ENCODE measurements at regions not wholly inside any gene's neighbourhood (a gene's known extent, or its start where the extent isn't known, plus 50 kb on each side); places are given as distances from the start of the nearest gene placed in this dataset.

DNA sequence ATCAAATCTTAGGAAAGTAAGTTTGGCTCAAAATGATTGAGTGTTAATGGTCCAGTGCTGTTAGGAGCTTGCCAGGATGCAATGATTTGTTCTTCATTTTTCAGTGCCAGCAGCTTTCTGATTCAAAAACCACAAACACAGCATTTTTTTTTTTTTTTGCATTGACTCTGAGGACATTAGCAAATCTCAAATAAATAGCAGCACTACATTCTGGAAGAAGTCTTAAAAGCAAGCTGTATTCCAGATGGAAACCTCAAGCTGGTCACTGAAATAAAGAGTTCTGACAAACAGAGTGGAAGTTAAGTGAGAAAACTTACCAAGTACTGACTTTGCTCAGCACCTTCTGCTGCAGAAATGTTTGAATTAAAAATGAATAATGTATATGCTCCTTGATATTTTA lies 1653.1 kb upstream of the CDH9 start:
- Histone ChIP-seq H3K4me1 (no peaks in the 10 kb centered on the region), H3K36me3 (no peaks in the 10 kb centered on the region), H3K9me3 (no peaks in the 10 kb centered on the region), H3K27me3 (ENCODE audit: low read depth) (no peaks in the 10 kb centered on the region), H3K4me3 (no peak overlapping the region), H3K27ac (no peak overlapping the region)
- no peak for DNase-seq
- intact Hi-C loops (cut with DNase I), result no loop called here
- TF ChIP-seq, protein P1, sequence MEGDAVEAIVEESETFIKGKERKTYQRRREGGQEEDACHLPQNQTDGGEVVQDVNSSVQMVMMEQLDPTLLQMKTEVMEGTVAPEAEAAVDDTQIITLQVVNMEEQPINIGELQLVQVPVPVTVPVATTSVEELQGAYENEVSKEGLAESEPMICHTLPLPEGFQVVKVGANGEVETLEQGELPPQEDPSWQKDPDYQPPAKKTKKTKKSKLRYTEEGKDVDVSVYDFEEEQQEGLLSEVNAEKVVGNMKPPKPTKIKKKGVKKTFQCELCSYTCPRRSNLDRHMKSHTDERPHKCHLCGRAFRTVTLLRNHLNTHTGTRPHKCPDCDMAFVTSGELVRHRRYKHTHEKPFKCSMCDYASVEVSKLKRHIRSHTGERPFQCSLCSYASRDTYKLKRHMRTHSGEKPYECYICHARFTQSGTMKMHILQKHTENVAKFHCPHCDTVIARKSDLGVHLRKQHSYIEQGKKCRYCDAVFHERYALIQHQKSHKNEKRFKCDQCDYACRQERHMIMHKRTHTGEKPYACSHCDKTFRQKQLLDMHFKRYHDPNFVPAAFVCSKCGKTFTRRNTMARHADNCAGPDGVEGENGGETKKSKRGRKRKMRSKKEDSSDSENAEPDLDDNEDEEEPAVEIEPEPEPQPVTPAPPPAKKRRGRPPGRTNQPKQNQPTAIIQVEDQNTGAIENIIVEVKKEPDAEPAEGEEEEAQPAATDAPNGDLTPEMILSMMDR (IDR thresholded peaks at IDR 0.05), result no peak
- ATAC-seq, result no peak

DNA sequence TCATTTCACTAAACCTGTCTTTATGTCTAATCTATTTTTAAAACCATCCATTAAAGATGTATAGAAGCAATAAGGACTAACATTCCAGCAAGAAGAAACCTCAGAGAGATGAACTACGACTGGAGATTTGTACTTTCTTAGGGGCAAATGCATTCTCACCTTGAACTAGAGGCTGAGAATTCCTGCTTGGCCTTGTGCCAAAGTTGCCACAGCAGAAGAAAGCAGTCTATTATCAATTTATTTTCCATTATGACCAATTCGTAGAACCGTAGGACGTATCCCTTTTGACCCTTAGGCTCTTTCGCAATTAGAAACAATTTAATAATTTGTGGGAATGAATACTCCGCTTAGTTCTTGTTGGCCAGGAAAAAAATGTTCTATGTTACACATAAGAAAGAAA lies 1647.4 kb upstream of the CDH9 start:
- Histone ChIP-seq H3K27ac (no peak overlapping the region), H3K4me3 (no peak overlapping the region), H3K9me3 (no peaks in the 10 kb centered on the region), H3K27me3 (ENCODE audit: low read depth) (no peaks in the 10 kb centered on the region), H3K36me3 (no peaks in the 10 kb centered on the region), H3K4me1 (no peaks in the 10 kb centered on the region)
- ATAC-seq, result no peak
- DNase-seq, result no peak
- TF ChIP-seq, protein P1 (IDR thresholded peaks at IDR 0.05), result no peak
- intact Hi-C loops (cut with DNase I), result no loop called here

DNA sequence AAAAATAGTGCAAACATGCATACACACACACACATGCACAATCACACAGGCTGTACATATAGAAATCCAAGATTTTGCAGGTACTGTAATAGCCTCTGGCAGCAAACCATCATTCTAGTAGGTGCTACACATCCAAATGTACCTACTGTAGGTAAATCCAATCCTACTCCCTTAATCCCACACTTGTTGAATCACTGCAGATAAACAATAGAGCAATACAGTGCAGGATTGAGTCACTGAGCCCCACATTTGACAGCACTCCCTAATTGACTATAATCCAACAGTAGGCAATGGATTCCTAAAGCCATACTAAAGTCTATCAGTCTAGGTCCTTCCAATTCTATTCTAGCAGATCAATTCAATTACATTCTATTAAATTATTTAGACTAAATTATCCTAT lies 1640.5 kb upstream of the CDH9 start:
- no peaks in the 10 kb centered on the region for H3K4me1 ChIP-seq
- TF ChIP-seq, protein P1 (IDR thresholded peaks at IDR 0.05), result no peak
- no peaks in the 10 kb centered on the region for H3K9me3 ChIP-seq
- intact Hi-C loops (cut with DNase I), result no loop called here
- H3K27me3 ChIP-seq (ENCODE audit: low read depth), result no peaks in the 10 kb centered on the region
- ATAC-seq (no peak), DNase-seq (no peak)
- H3K4me3 ChIP-seq, result no peak overlapping the region
- H3K36me3 ChIP-seq, result no peaks in the 10 kb centered on the region
- no peak overlapping the region for H3K27ac ChIP-seq

DNA sequence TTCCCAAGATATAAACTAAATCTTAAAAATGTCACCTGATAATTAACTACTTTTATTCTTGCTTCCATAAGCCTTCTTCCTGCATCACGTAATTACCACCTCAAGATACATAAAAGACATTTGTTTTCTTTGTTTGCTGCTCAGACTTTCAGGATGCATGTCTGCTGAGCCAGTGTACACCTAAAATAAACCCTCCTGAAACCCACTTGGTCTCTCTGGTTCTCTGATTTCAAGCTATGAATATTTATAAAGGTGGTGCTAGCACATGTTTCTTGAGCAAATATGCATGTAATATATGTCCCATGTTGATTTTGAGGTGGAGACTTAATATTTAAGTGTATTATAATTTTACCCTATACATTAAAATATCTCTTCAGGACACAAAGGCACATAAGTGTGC lies 1627.7 kb upstream of the CDH9 start:
- Histone ChIP-seq H3K9me3 (no peaks in the 10 kb centered on the region), H3K36me3 (no peaks in the 10 kb centered on the region), H3K27ac (no peak overlapping the region), H3K4me1 (no peaks in the 10 kb centered on the region), H3K27me3 (ENCODE audit: low read depth) (no peaks in the 10 kb centered on the region), H3K4me3 (no peak overlapping the region)
- TF ChIP-seq, protein P1 (IDR thresholded peaks at IDR 0.05), result no peak
- DNase-seq (no peak), ATAC-seq (no peak)
- intact Hi-C loops (cut with DNase I), result no loop called here

DNA sequence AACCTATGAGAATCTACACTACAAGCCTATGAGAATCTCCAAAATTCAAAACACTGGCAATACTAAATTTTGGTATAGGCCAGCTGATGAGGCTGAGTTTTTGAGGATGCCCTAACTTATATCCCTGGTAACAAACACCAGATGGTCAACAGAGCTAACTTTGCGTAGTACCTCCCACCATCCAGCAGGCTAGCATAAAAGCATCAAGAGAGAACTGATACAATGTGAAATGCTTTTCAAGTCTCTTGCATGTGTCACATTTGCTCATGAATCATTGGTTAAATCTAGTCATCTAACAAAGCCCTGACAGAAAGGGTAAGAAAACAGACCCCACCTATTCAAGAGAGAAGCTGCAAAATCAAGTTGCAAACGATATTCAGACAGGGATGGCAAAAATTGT lies 1609.7 kb upstream of the CDH9 start:
- H3K36me3 ChIP-seq, result no peaks in the 10 kb centered on the region
- H3K4me1 ChIP-seq, result no peaks in the 10 kb centered on the region
- intact Hi-C loops (cut with DNase I), result no loop called here
- no peak for ATAC-seq
- DNase-seq, result no peak
- TF ChIP-seq, protein P1 (IDR thresholded peaks at IDR 0.05), result no peak
- no peak overlapping the region for H3K4me3 ChIP-seq
- no peaks in the 10 kb centered on the region for H3K9me3 ChIP-seq
- H3K27me3 ChIP-seq (ENCODE audit: low read depth), result no peaks in the 10 kb centered on the region
- H3K27ac ChIP-seq, result no peak overlapping the region

DNA sequence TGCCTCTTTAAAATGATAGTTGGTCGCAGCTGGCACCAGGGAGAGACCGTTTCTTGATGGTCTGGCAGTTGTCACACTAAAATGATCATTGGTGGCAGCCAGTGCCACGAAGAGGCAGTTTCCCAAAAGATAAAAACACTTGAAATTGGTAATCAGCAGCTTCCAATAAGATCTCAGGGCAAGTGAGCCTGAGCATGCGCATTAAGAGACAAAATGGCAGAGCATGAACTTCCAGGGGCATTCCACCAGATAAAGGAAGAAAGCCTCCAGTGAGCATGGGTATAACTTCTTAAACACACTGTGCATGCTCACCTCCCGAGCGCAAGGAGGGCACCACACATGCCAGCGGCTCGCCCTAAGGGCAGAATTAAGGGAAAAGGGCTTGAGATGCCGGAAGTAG lies 1594.2 kb upstream of the CDH9 start:
- Histone ChIP-seq H3K36me3 (no peaks in the 10 kb centered on the region), H3K27me3 (ENCODE audit: low read depth) (no peaks in the 10 kb centered on the region), H3K9me3 (no peaks in the 10 kb centered on the region), H3K4me1 (no peaks in the 10 kb centered on the region), H3K27ac (no peak overlapping the region), H3K4me3 (no peak overlapping the region)
- intact Hi-C loops (cut with DNase I), result no loop called here
- DNase-seq (no peak), ATAC-seq (no peak)
- TF ChIP-seq, protein P1 (IDR thresholded peaks at IDR 0.05), result no peak
